ENCODE measurements at regions not wholly inside any gene's neighbourhood (a gene's known extent, or its start where the extent isn't known, plus 50 kb on each side); places are given as distances from the start of the nearest gene placed in this dataset.

GRCh38 chr21:28196981-28197380 is 795.7 kb downstream of the LTN1 start:
- no peak overlapping the region for H3K27ac ChIP-seq (ENCODE audit: control insufficient read depth, insufficient read depth, low read length)
- H3K9ac ChIP-seq (ENCODE audit: control insufficient read depth, extremely low read depth, insufficient read depth, low read length) = no peak overlapping the region
- no peaks in the 10 kb centered on the region for H4K20me1 ChIP-seq (ENCODE audit: control insufficient read depth, extremely low read depth, insufficient read depth, low read length)
- DNase-seq (ENCODE audit: low read depth, low spot score) = no peak
- no peak overlapping the region for H3K4me3 ChIP-seq (ENCODE audit: control insufficient read depth in 2 of 3, extremely low read depth in 1 of 3, insufficient read depth in 2 of 3, low read depth in 1 of 3, low read length in 3 of 3)
- dilution Hi-C loops (cut with MboI; ENCODE audit: extremely low pct_ligation_motif_present, low sequenced_read_pairs) = no loop called here
- FAIRE-seq = no peak
- no peaks in the 10 kb centered on the region for H3K36me3 ChIP-seq (ENCODE audit: control insufficient read depth in 2 of 2, extremely low read depth in 1 of 2, insufficient read depth in 2 of 2, low read length in 2 of 2)
- no peaks in the 10 kb centered on the region for H3K79me2 ChIP-seq (ENCODE audit: control insufficient read depth, insufficient read depth, low read length)
- no peaks in the 10 kb centered on the region for H3K27me3 ChIP-seq (ENCODE audit: control insufficient read depth, extremely low read depth, insufficient read depth, low read length)
- no peak for TF ChIP-seq CTCF (optimal IDR thresholded peaks at IDR 0.05 in 1 of 3, IDR thresholded peaks at IDR 0.05 in 1 of 3, conservative IDR thresholded peaks at IDR 0.05 in 1 of 3; ENCODE audit: extremely low read depth in 1 of 3, insufficient read depth in 2 of 3, low read length in 3 of 3)
- no peak for TF ChIP-seq EZH2 (IDR thresholded peaks at IDR 0.05; ENCODE audit: low read length)
- H3K9me1 ChIP-seq (ENCODE audit: control insufficient read depth, extremely low read depth, insufficient read depth, low read length) = no peaks in the 10 kb centered on the region
- H2AFZ ChIP-seq (ENCODE audit: control insufficient read depth, low read length) = no peak overlapping the region
- no peaks in the 10 kb centered on the region for H3K4me1 ChIP-seq (ENCODE audit: control insufficient read depth, extremely low read depth, insufficient read depth, low read length)
- no peak overlapping the region for H3K4me2 ChIP-seq (ENCODE audit: control insufficient read depth, extremely low read depth, insufficient read depth, low read depth, low read length)
- H3K9me3 ChIP-seq (ENCODE audit: control insufficient read depth, low read depth, low read length) = no peaks in the 10 kb centered on the region

GRCh38 chr21:28193189-28193588 is 799.5 kb downstream of the LTN1 start:
- no peak for FAIRE-seq
- Histone ChIP-seq H3K27me3 (ENCODE audit: control insufficient read depth, extremely low read depth, insufficient read depth, low read length) (no peaks in the 10 kb centered on the region), H3K9me3 (ENCODE audit: control insufficient read depth, low read depth, low read length) (no peaks in the 10 kb centered on the region), H3K4me1 (ENCODE audit: control insufficient read depth, extremely low read depth, insufficient read depth, low read length) (no peaks in the 10 kb centered on the region), H3K4me2 (ENCODE audit: control insufficient read depth, extremely low read depth, insufficient read depth, low read depth, low read length) (no peak overlapping the region), H4K20me1 (ENCODE audit: control insufficient read depth, extremely low read depth, insufficient read depth, low read length) (no peaks in the 10 kb centered on the region), H3K4me3 (ENCODE audit: control insufficient read depth in 2 of 3, extremely low read depth in 1 of 3, insufficient read depth in 2 of 3, low read depth in 1 of 3, low read length in 3 of 3) (no peak overlapping the region), H3K36me3 (ENCODE audit: control insufficient read depth in 2 of 2, extremely low read depth in 1 of 2, insufficient read depth in 2 of 2, low read length in 2 of 2) (no peaks in the 10 kb centered on the region), H3K79me2 (ENCODE audit: control insufficient read depth, insufficient read depth, low read length) (no peaks in the 10 kb centered on the region), H3K9me1 (ENCODE audit: control insufficient read depth, extremely low read depth, insufficient read depth, low read length) (no peaks in the 10 kb centered on the region), H2AFZ (ENCODE audit: control insufficient read depth, low read length) (no peak overlapping the region), H3K27ac (ENCODE audit: control insufficient read depth, insufficient read depth, low read length) (no peak overlapping the region), H3K9ac (ENCODE audit: control insufficient read depth, extremely low read depth, insufficient read depth, low read length) (no peak overlapping the region)
- dilution Hi-C loops (cut with MboI; ENCODE audit: extremely low pct_ligation_motif_present, low sequenced_read_pairs) = no loop called here
- DNase-seq (ENCODE audit: low read depth, low spot score) = no peak
- TF ChIP-seq EZH2 (IDR thresholded peaks at IDR 0.05; ENCODE audit: low read length) (no peak), CTCF (optimal IDR thresholded peaks at IDR 0.05 in 1 of 3, IDR thresholded peaks at IDR 0.05 in 1 of 3, conservative IDR thresholded peaks at IDR 0.05 in 1 of 3; ENCODE audit: extremely low read depth in 1 of 3, insufficient read depth in 2 of 3, low read length in 3 of 3) (peak in 1 of 3 experiments; percentile 18)
